K562 (cell line): ENCODE measurements at regions not wholly inside any gene's neighbourhood (a gene's known extent, or its start where the extent isn't known, plus 50 kb on each side); places are given as distances from the start of the nearest gene placed in this dataset.

ENCODE experiments used
- BRCA1 ChIP-seq, 2 experiments: fragments of 450-650 bp in 1 of 2; sonication (generic) in 1 of 2; formaldehyde crosslinking in 1 of 2; IDR thresholded peaks; 2 replicates each; pipeline versions ENCODE4 v1.5.0 to v1.6.1; 2017 to 2020; ENCODE audit warnings: mild to moderate bottlenecking in 1 of 2, missing genetic modification reagents in 1 of 2
- CBX5 ChIP-seq: IDR thresholded peaks from 2 replicates; pipeline ENCODE4 v1.6.1; 2014; ENCODE audit warnings: low read depth, borderline replicate concordance
- EP300 ChIP-seq: IDR thresholded peaks from 2 replicates; pipeline ENCODE4 v1.6.1; 2012; ENCODE audit warnings: low read length, improper control_type of control experiment
- HDAC6 ChIP-seq: IDR thresholded peaks from 2 replicates; pipeline ENCODE4 v1.6.1; 2012; ENCODE audit warnings: low read depth, mild to moderate bottlenecking, control low read depth, inconsistent platforms, low read length, moderate library complexity
- JUND ChIP-seq, 2 experiments: IDR thresholded peaks; 2 replicates in 1 of 2; 3 replicates in 1 of 2; pipeline ENCODE4 v1.6.1; 2011; ENCODE audit warnings: borderline replicate concordance in 2 of 2, low read depth in 2 of 2, low read length in 2 of 2, improper control_type of control experiment in 1 of 2, missing biosample characterization in 1 of 2, missing genetic modification characterization in 1 of 2, missing genetic modification reagents in 1 of 2
- SP1 ChIP-seq: sonication (generic); formaldehyde crosslinking; IDR thresholded peaks from 2 replicates; pipeline ENCODE4 v1.8.1; 2022; ENCODE audit warnings: mild to moderate bottlenecking, missing genetic modification reagents
- SRSF3 ChIP-seq: fragments of 200-400 bp; formaldehyde crosslinking; IDR thresholded peaks from 2 replicates; pipeline ENCODE4 v1.6.1; 2016; ENCODE audit warnings: mild to moderate bottlenecking, low read length, moderate library complexity; ENCODE audit not compliant: insufficient read depth
- TBL1XR1 ChIP-seq, 2 experiments: IDR thresholded peaks; 2 replicates each; pipeline ENCODE4 v1.6.1; 2012; ENCODE audit warnings: improper control_type of control experiment in 2 of 2, low read length in 2 of 2, mild to moderate bottlenecking in 1 of 2
- ZNF274 ChIP-seq: IDR thresholded peaks from 2 replicates; pipeline ENCODE4 v1.6.1; 2011; ENCODE audit warnings: low read depth, mild to moderate bottlenecking, low read length, moderate library complexity, borderline replicate concordance
- ZNF583 ChIP-seq: fragments of 250-450 bp; sonication (Bioruptor Pico); IDR thresholded peaks from 2 replicates; pipeline ENCODE4 v1.4.0; 2020
- TF ChIP-seq, protein P1 (sequence below): fragments of 150-350 bp; conservative IDR thresholded peaks from 2 replicates; pipeline ENCODE4 v1.6.1; 2014; ENCODE audit warnings: low read length

DNA sequence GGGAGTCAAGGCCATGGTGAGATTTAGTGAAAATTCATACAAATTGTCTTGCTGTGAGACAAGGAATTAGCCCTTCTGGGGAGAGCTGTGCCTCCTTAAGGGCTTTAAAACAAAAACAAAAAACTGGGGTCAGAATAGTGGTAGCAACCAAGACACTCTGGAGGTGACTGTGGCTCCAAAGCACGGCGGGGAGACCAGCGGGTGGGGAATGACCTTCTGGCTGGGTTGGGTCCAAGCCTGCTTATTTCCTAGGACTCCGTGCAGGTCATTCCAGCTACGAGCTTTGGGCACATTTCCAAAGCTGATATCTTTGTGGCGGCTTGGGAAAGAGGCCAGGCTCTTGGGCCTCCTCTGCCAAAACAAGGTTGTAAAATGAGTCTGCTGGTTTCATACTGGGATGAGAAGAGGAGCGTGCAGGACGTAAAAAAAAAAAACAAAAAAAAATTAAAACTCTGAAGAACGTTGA lies 348.3 kb downstream of the UQCRFS1 start:
- TF ChIP-seq TBL1XR1 (IDR thresholded peaks at IDR 0.05; ENCODE audit: low read length in 2 of 2) = no peak
- no peak for TF ChIP-seq EP300
- no peak for TF ChIP-seq CBX5
- TF ChIP-seq BRCA1 (IDR thresholded peaks at IDR 0.05) = no peak
- TF ChIP-seq BRCA1 (CRISPR knock-in tag; IDR thresholded peaks at IDR 0.05) = no peak
- TF ChIP-seq, protein P1, sequence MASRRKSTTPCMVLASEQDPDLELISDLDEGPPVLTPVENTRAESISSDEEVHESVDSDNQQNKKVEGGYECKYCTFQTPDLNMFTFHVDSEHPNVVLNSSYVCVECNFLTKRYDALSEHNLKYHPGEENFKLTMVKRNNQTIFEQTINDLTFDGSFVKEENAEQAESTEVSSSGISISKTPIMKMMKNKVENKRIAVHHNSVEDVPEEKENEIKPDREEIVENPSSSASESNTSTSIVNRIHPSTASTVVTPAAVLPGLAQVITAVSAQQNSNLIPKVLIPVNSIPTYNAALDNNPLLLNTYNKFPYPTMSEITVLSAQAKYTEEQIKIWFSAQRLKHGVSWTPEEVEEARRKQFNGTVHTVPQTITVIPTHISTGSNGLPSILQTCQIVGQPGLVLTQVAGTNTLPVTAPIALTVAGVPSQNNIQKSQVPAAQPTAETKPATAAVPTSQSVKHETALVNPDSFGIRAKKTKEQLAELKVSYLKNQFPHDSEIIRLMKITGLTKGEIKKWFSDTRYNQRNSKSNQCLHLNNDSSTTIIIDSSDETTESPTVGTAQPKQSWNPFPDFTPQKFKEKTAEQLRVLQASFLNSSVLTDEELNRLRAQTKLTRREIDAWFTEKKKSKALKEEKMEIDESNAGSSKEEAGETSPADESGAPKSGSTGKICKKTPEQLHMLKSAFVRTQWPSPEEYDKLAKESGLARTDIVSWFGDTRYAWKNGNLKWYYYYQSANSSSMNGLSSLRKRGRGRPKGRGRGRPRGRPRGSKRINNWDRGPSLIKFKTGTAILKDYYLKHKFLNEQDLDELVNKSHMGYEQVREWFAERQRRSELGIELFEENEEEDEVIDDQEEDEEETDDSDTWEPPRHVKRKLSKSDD = no peak
- no peak for TF ChIP-seq ZNF583 (CRISPR knock-in tag)
- no peak for TF ChIP-seq ZNF274
- TF ChIP-seq JUND (IDR thresholded peaks at IDR 0.05; ENCODE audit: borderline replicate concordance, low read depth, low read length) = no peak
- no peak for TF ChIP-seq JUND (tag; IDR thresholded peaks at IDR 0.05; ENCODE audit: borderline replicate concordance, low read depth, low read length)
- TF ChIP-seq HDAC6 = no peak
- no peak for TF ChIP-seq SP1 (CRISPR knock-in tag)
- no peak for TF ChIP-seq SRSF3
